ENCODE measurements at regions not wholly inside any gene's neighbourhood (a gene's known extent, or its start where the extent isn't known, plus 50 kb on each side); places are given as distances from the start of the nearest gene placed in this dataset.

GRCh38 chr9:107699231-107699630 is 209.7 kb upstream of the KLF4 start:
- ATAC-seq (no peak), DNase-seq (no peak)
- no peak overlapping the region for H3K4me3 Mint-ChIP-seq
- no peaks in the 10 kb centered on the region for H3K9me3 Mint-ChIP-seq
- no peaks in the 10 kb centered on the region for H3K27me3 Mint-ChIP-seq
- H3K36me3 Mint-ChIP-seq (ENCODE audit: low read depth): no peaks in the 10 kb centered on the region
- no peaks in the 10 kb centered on the region for H3K4me1 Mint-ChIP-seq
- no peak overlapping the region for H3K27ac Mint-ChIP-seq

- Mint-ChIP-seq H3K4me3 (no peak overlapping the region), H3K27ac (no peak overlapping the region), H3K27me3 (no peaks in the 10 kb centered on the region), H3K4me1 (no peaks in the 10 kb centered on the region), H3K36me3 (ENCODE audit: low read depth) (no peaks in the 10 kb centered on the region), H3K9me3 (no peaks in the 10 kb centered on the region)
- DNase-seq (no peak), ATAC-seq (no peak)
Measured at GRCh38 chr9:107698779-107699178, 209.2 kb upstream of the KLF4 start.

- no peaks in the 10 kb centered on the region for H3K36me3 Mint-ChIP-seq (ENCODE audit: low read depth)
- H3K4me1 Mint-ChIP-seq: no peaks in the 10 kb centered on the region
- no peak overlapping the region for H3K4me3 Mint-ChIP-seq
- H3K27ac Mint-ChIP-seq: no peak overlapping the region
- DNase-seq (no peak), ATAC-seq (no peak)
- H3K9me3 Mint-ChIP-seq: no peaks in the 10 kb centered on the region
- H3K27me3 Mint-ChIP-seq: no peaks in the 10 kb centered on the region
Measured at GRCh38 chr9:107696302-107696701, 206.7 kb upstream of the KLF4 start.

- Mint-ChIP-seq H3K4me3 (no peak overlapping the region), H3K9me3 (no peaks in the 10 kb centered on the region), H3K27ac (no peak overlapping the region), H3K36me3 (ENCODE audit: low read depth) (no peaks in the 10 kb centered on the region), H3K27me3 (no peaks in the 10 kb centered on the region), H3K4me1 (no peaks in the 10 kb centered on the region)
- DNase-seq (no peak), ATAC-seq (no peak)
Measured at GRCh38 chr9:107694390-107694789, 204.8 kb upstream of the KLF4 start.

- no peak overlapping the region for H3K4me3 Mint-ChIP-seq
- H3K4me1 Mint-ChIP-seq: no peaks in the 10 kb centered on the region
- peak; percentile 15 for ATAC-seq
- H3K36me3 Mint-ChIP-seq (ENCODE audit: low read depth): no peaks in the 10 kb centered on the region
- no peak overlapping the region for H3K27ac Mint-ChIP-seq
- DNase-seq: no peak
- H3K27me3 Mint-ChIP-seq: no peaks in the 10 kb centered on the region
- H3K9me3 Mint-ChIP-seq: no peaks in the 10 kb centered on the region
Measured at GRCh38 chr9:107693625-107694326, 204.2 kb upstream of the KLF4 start.

GRCh38 chr9:107691664-107692063 is 202.1 kb upstream of the KLF4 start:
- Mint-ChIP-seq H3K4me3 (no peak overlapping the region), H3K4me1 (no peaks in the 10 kb centered on the region), H3K27ac (no peak overlapping the region), H3K9me3 (no peaks in the 10 kb centered on the region), H3K27me3 (no peaks in the 10 kb centered on the region), H3K36me3 (ENCODE audit: low read depth) (no peaks in the 10 kb centered on the region)
- DNase-seq (no peak), ATAC-seq (no peak)

GRCh38 chr9:107690021-107690420 is 200.5 kb upstream of the KLF4 start:
- no peaks in the 10 kb centered on the region for H3K36me3 Mint-ChIP-seq (ENCODE audit: low read depth)
- no peaks in the 10 kb centered on the region for H3K9me3 Mint-ChIP-seq
- H3K27ac Mint-ChIP-seq: no peak overlapping the region
- ATAC-seq (no peak), DNase-seq (no peak)
- no peaks in the 10 kb centered on the region for H3K4me1 Mint-ChIP-seq
- H3K27me3 Mint-ChIP-seq: no peaks in the 10 kb centered on the region
- H3K4me3 Mint-ChIP-seq: no peak overlapping the region

GRCh38 chr9:107688728-107689127 is 199.2 kb upstream of the KLF4 start:
- H3K4me1 Mint-ChIP-seq: no peaks in the 10 kb centered on the region
- no peaks in the 10 kb centered on the region for H3K36me3 Mint-ChIP-seq (ENCODE audit: low read depth)
- ATAC-seq (no peak), DNase-seq (no peak)
- no peak overlapping the region for H3K4me3 Mint-ChIP-seq
- H3K27ac Mint-ChIP-seq: no peak overlapping the region
- no peaks in the 10 kb centered on the region for H3K9me3 Mint-ChIP-seq
- no peaks in the 10 kb centered on the region for H3K27me3 Mint-ChIP-seq

- H3K4me1 Mint-ChIP-seq: no peaks in the 10 kb centered on the region
- H3K4me3 Mint-ChIP-seq: no peak overlapping the region
- no peaks in the 10 kb centered on the region for H3K27me3 Mint-ChIP-seq
- no peaks in the 10 kb centered on the region for H3K36me3 Mint-ChIP-seq (ENCODE audit: low read depth)
- no peaks in the 10 kb centered on the region for H3K9me3 Mint-ChIP-seq
- H3K27ac Mint-ChIP-seq: no peak overlapping the region
- DNase-seq (no peak), ATAC-seq (no peak)
Measured at GRCh38 chr9:107685901-107686300, 196.3 kb upstream of the KLF4 start.

GRCh38 chr9:107685376-107685775 is 195.8 kb upstream of the KLF4 start:
- no peaks in the 10 kb centered on the region for H3K36me3 Mint-ChIP-seq (ENCODE audit: low read depth)
- H3K4me1 Mint-ChIP-seq: no peaks in the 10 kb centered on the region
- no peak for ATAC-seq
- no peaks in the 10 kb centered on the region for H3K27me3 Mint-ChIP-seq
- no peak overlapping the region for H3K27ac Mint-ChIP-seq
- no peaks in the 10 kb centered on the region for H3K9me3 Mint-ChIP-seq
- DNase-seq: no peak
- no peak overlapping the region for H3K4me3 Mint-ChIP-seq

GRCh38 chr9:107684224-107684623 is 194.7 kb upstream of the KLF4 start:
- Mint-ChIP-seq H3K9me3 (no peaks in the 10 kb centered on the region), H3K4me3 (no peak overlapping the region), H3K36me3 (ENCODE audit: low read depth) (no peaks in the 10 kb centered on the region), H3K27ac (no peak overlapping the region), H3K27me3 (no peaks in the 10 kb centered on the region), H3K4me1 (no peaks in the 10 kb centered on the region)
- DNase-seq: no peak
- no peak for ATAC-seq

GRCh38 chr9:107683566-107683965 is 194.0 kb upstream of the KLF4 start:
- Mint-ChIP-seq H3K27me3 (no peaks in the 10 kb centered on the region), H3K4me1 (no peaks in the 10 kb centered on the region), H3K9me3 (no peaks in the 10 kb centered on the region), H3K4me3 (no peak overlapping the region), H3K36me3 (ENCODE audit: low read depth) (no peaks in the 10 kb centered on the region), H3K27ac (no peak overlapping the region)
- no peak for ATAC-seq
- DNase-seq: no peak

- no peak overlapping the region for H3K4me3 Mint-ChIP-seq
Measured at GRCh38 chr9:107681988-107682387, 192.4 kb upstream of the KLF4 start.

GRCh38 chr9:107675351-107676259 is 186.0 kb upstream of the KLF4 start:
- Mint-ChIP-seq H3K4me3 (no peak overlapping the region), H3K27me3 (no peaks in the 10 kb centered on the region), H3K4me1 (peaks cover 2% of the 10 kb centered on the region), H3K27ac (no peak overlapping the region), H3K9me3 (no peaks in the 10 kb centered on the region), H3K36me3 (ENCODE audit: low read depth) (no peaks in the 10 kb centered on the region)
- no peak for DNase-seq
- ATAC-seq: no peak

More at GRCh38 chr9:107681988-107682387, 192.4 kb upstream of the KLF4 start:
- DNase-seq: no peak
- no peaks in the 10 kb centered on the region for H3K36me3 Mint-ChIP-seq (ENCODE audit: low read depth)
- H3K9me3 Mint-ChIP-seq: no peaks in the 10 kb centered on the region
- no peak overlapping the region for H3K27ac Mint-ChIP-seq
- no peak for ATAC-seq
- H3K4me1 Mint-ChIP-seq: no peaks in the 10 kb centered on the region
- H3K27me3 Mint-ChIP-seq: no peaks in the 10 kb centered on the region

GRCh38 chr9:107674721-107675277 is 185.2 kb upstream of the KLF4 start:
- Mint-ChIP-seq H3K4me3 (no peak overlapping the region), H3K27ac (no peak overlapping the region), H3K36me3 (ENCODE audit: low read depth) (no peaks in the 10 kb centered on the region), H3K9me3 (no peaks in the 10 kb centered on the region), H3K27me3 (no peaks in the 10 kb centered on the region), H3K4me1 (peaks cover 2% of the 10 kb centered on the region)
- ATAC-seq (no peak), DNase-seq (no peak)
